Keratinocyte (primary cell): ENCODE measurements at regions not wholly inside any gene's neighbourhood (a gene's known extent, or its start where the extent isn't known, plus 50 kb on each side); places are given as distances from the start of the nearest gene placed in this dataset.

Source experiments
- DNase-seq: peaks from one replicate; pipeline ENCODE4 v3.0.0-alpha.2; 2011; ENCODE audit warnings: low read depth, missing footprints, low spot score
- FAIRE-seq: peaks from 2 replicates; lab custom pipeline; 2011; peaks lifted over from hg19 to GRCh38; lab: Jason Lieb, UNC
- H2AFZ ChIP-seq: 2 replicates; pipeline ENCODE4 v1.6.0; 2012; ENCODE audit warnings: low read length, control low read depth, inconsistent platforms; ENCODE audit not compliant: control insufficient read depth
- H3K27ac ChIP-seq: 2 replicates; pipeline ENCODE4 v1.5.1; 2011; ENCODE audit warnings: low read length; ENCODE audit not compliant: control insufficient read depth, insufficient read depth
- H3K27me3 ChIP-seq: 3 replicates; pipeline ENCODE4 v1.6.0; 2011; ENCODE audit warnings: low read length; ENCODE audit not compliant: control insufficient read depth, insufficient read depth; ENCODE audit errors: extremely low read depth
- H3K36me3 ChIP-seq, 2 experiments: 2 replicates in 1 of 2; 3 replicates in 1 of 2; pipeline ENCODE4 v1.5.1; 2011; ENCODE audit warnings: low read length in 2 of 2, mild to moderate bottlenecking in 1 of 2; ENCODE audit not compliant: control insufficient read depth in 2 of 2, insufficient read depth in 2 of 2; ENCODE audit errors: extremely low read depth in 1 of 2
- H3K4me1 ChIP-seq: 3 replicates; pipeline ENCODE4 v1.5.1; 2011; ENCODE audit warnings: low read length; ENCODE audit not compliant: control insufficient read depth, insufficient read depth; ENCODE audit errors: extremely low read depth
- H3K4me2 ChIP-seq: 3 replicates; pipeline ENCODE4 v1.6.0; 2011; ENCODE audit warnings: low read depth, low read length; ENCODE audit not compliant: control insufficient read depth, insufficient read depth; ENCODE audit errors: extremely low read depth
- H3K4me3 ChIP-seq, 3 experiments: fragments of 200-600 bp in 1 of 3; sonication (generic) in 1 of 3; 2 replicates in 2 of 3; 3 replicates in 1 of 3; pipeline ENCODE4 v1.5.1; 2011 to 2016; ENCODE audit warnings: low read length in 3 of 3, mild to moderate bottlenecking in 3 of 3, control low read depth in 2 of 3, inconsistent platforms in 1 of 3, low read depth in 1 of 3, mixed read lengths in 1 of 3, mixed run types in 1 of 3, moderate library complexity in 1 of 3; ENCODE audit not compliant: control insufficient read depth in 2 of 3, insufficient read depth in 2 of 3; ENCODE audit errors: extremely low read depth in 1 of 3
- H3K79me2 ChIP-seq: 2 replicates; pipeline ENCODE4 v1.6.0; 2012; ENCODE audit warnings: low read length; ENCODE audit not compliant: control insufficient read depth, insufficient read depth
- H3K9ac ChIP-seq: 3 replicates; pipeline ENCODE4 v1.6.0; 2011; ENCODE audit warnings: low read length; ENCODE audit not compliant: control insufficient read depth, insufficient read depth; ENCODE audit errors: extremely low read depth
- H3K9me1 ChIP-seq: 3 replicates; pipeline ENCODE4 v1.6.0; 2011; ENCODE audit warnings: low read length; ENCODE audit not compliant: control insufficient read depth, insufficient read depth; ENCODE audit errors: extremely low read depth
- H3K9me3 ChIP-seq: 2 replicates; pipeline ENCODE4 v1.5.1; 2012; ENCODE audit warnings: low read depth, low read length; ENCODE audit not compliant: control insufficient read depth
- H4K20me1 ChIP-seq: 3 replicates; pipeline ENCODE4 v1.6.0; 2011; ENCODE audit warnings: low read length; ENCODE audit not compliant: control insufficient read depth, insufficient read depth; ENCODE audit errors: extremely low read depth
- CTCF ChIP-seq, 3 experiments: IDR thresholded peaks in 1 of 3; conservative IDR thresholded peaks in 1 of 3; optimal IDR thresholded peaks in 1 of 3; 2 replicates in 2 of 3; 3 replicates in 1 of 3; pipeline versions ENCODE3 to v1.5.1; 2011; ENCODE audit warnings: low read length in 3 of 3, mild to moderate bottlenecking in 3 of 3, moderate library complexity in 2 of 3, control low read depth in 1 of 3, inconsistent platforms in 1 of 3; ENCODE audit not compliant: insufficient read depth in 2 of 3; ENCODE audit errors: extremely low read depth in 1 of 3
- EZH2 ChIP-seq: IDR thresholded peaks from one replicate; pipeline ENCODE4 v1.6.1; 2012; ENCODE audit warnings: inconsistent platforms, mild to moderate bottlenecking, low read length, moderate library complexity
- dilution Hi-C: fragments of 300-500 bp; cut with MboI; formaldehyde crosslinking; loops from one replicate; pipeline ENCODE4 v1.7.0; 2020; ENCODE audit warnings: low sequenced_read_pairs; ENCODE audit not compliant: extremely low pct_ligation_motif_present

GRCh38 chrX:147646949-147647723 lies 264.6 kb upstream of the FMR1 start:
- no peaks in the 10 kb centered on the region for H3K79me2 ChIP-seq
- TF ChIP-seq CTCF (optimal IDR thresholded peaks at IDR 0.05 in 1 of 3, IDR thresholded peaks at IDR 0.05 in 1 of 3, conservative IDR thresholded peaks at IDR 0.05 in 1 of 3; ENCODE audit: extremely low read depth in 1 of 3, insufficient read depth in 2 of 3, low read length in 3 of 3) (no peak), EZH2 (no peak)
- H3K4me1 ChIP-seq: no peaks in the 10 kb centered on the region
- no peaks in the 10 kb centered on the region for H4K20me1 ChIP-seq
- H3K9me1 ChIP-seq: no peaks in the 10 kb centered on the region
- no peaks in the 10 kb centered on the region for H3K9me3 ChIP-seq
- no peak for FAIRE-seq
- no peak overlapping the region for H3K9ac ChIP-seq
- dilution Hi-C loops: no loop called here
- no peak overlapping the region for H3K27ac ChIP-seq
- H3K27me3 ChIP-seq: no peaks in the 10 kb centered on the region
- H3K4me3 ChIP-seq: no peak overlapping the region
- no peak for DNase-seq
- no peak overlapping the region for H2AFZ ChIP-seq
- H3K36me3 ChIP-seq: no peaks in the 10 kb centered on the region
- H3K4me2 ChIP-seq: no peak overlapping the region

GRCh38 chrX:147675819-147676218 lies 235.9 kb upstream of the FMR1 start:
- H3K36me3 ChIP-seq: no peaks in the 10 kb centered on the region
- DNase-seq: no peak
- no peak overlapping the region for H3K9ac ChIP-seq
- no peaks in the 10 kb centered on the region for H3K9me1 ChIP-seq
- no peaks in the 10 kb centered on the region for H3K27me3 ChIP-seq
- dilution Hi-C loops: no loop called here
- FAIRE-seq: no peak
- no peak overlapping the region for H3K4me3 ChIP-seq
- no peak for TF ChIP-seq CTCF (optimal IDR thresholded peaks at IDR 0.05 in 1 of 3, IDR thresholded peaks at IDR 0.05 in 1 of 3, conservative IDR thresholded peaks at IDR 0.05 in 1 of 3; ENCODE audit: extremely low read depth in 1 of 3, insufficient read depth in 2 of 3, low read length in 3 of 3)
- TF ChIP-seq EZH2: no peak
- no peaks in the 10 kb centered on the region for H4K20me1 ChIP-seq
- no peak overlapping the region for H3K27ac ChIP-seq
- no peaks in the 10 kb centered on the region for H3K4me1 ChIP-seq
- H3K79me2 ChIP-seq: no peaks in the 10 kb centered on the region
- no peak overlapping the region for H2AFZ ChIP-seq
- peaks cover 3% of the 10 kb centered on the region for H3K9me3 ChIP-seq
- H3K4me2 ChIP-seq: no peak overlapping the region
